Caco-2 (cell line): ENCODE measurements at regions not wholly inside any gene's neighbourhood (a gene's known extent, or its start where the extent isn't known, plus 50 kb on each side); places are given as distances from the start of the nearest gene placed in this dataset.

ENCODE experiments used
- BruUV-seq: library from RNA; stranded (reverse); fragments of 400-500 nt; replicated peaks from 2 replicates; lab custom pipeline; 2021; lab: Mats Ljungman, UMichigan
- CTCF ChIA-PET: fragments of 300-600 bp; sonication (Branson Sonifier 250); formaldehyde crosslinking; loops from one replicate; lab custom pipeline; 2022; ENCODE audit warnings: antibody characterized with exemption; lab: Charles Lee
- POLR2A ChIA-PET: fragments of 300-600 bp; sonication (Branson Sonifier 250); formaldehyde crosslinking; loops from one replicate; lab custom pipeline; 2022; ENCODE audit warnings: antibody characterized with exemption; lab: Charles Lee
- DNase-seq, 2 experiments: peaks; one replicate each; pipeline versions ENCODE4 v3.0.0 to v3.0.0-alpha.2; 2020 to 2022
- H3K27me3 ChIP-seq: replicated peaks from 2 replicates; pipeline ENCODE4 v1.6.0; 2011; ENCODE audit warnings: low read length; ENCODE audit not compliant: control insufficient read depth, insufficient read depth
- H3K36me3 ChIP-seq: 2 replicates; pipeline ENCODE4 v1.5.1; 2011; ENCODE audit warnings: low read length; ENCODE audit not compliant: control insufficient read depth, insufficient read depth
- H3K4me1 ChIP-seq: fragments of 250-450 bp; sonication (Bioruptor Pico); 2 replicates; pipeline ENCODE4 v1.5.1; 2020; ENCODE audit warnings: mild to moderate bottlenecking
- H3K4me3 ChIP-seq: 2 replicates; pipeline ENCODE4 v1.5.1; 2011; ENCODE audit warnings: low read depth, mild to moderate bottlenecking, control low read depth, low read length
- H3K9me3 ChIP-seq: fragments of 250-450 bp; sonication (Bioruptor Pico); 2 replicates; pipeline ENCODE4 v1.5.1; 2020; ENCODE audit warnings: mild to moderate bottlenecking, moderate library complexity
- H3K27ac Mint-ChIP-seq: one replicate; pipeline ENCODE4 v1.8.0; 2022; ENCODE audit warnings: mixed read lengths; ENCODE audit not compliant: unreplicated experiment
- H3K27me3 Mint-ChIP-seq: one replicate; pipeline ENCODE4 v1.8.0; 2022; ENCODE audit warnings: mixed read lengths; ENCODE audit not compliant: insufficient read depth, unreplicated experiment
- H3K36me3 Mint-ChIP-seq: one replicate; pipeline ENCODE4 v1.8.0; 2022; ENCODE audit warnings: mild to moderate bottlenecking, mixed read lengths; ENCODE audit not compliant: insufficient read depth, unreplicated experiment
- H3K4me1 Mint-ChIP-seq: one replicate; pipeline ENCODE4 v1.8.0; 2022; ENCODE audit warnings: low read depth, mixed read lengths; ENCODE audit not compliant: unreplicated experiment
- H3K4me3 Mint-ChIP-seq: one replicate; pipeline ENCODE4 v1.8.0; 2022; ENCODE audit warnings: mild to moderate bottlenecking, moderate library complexity, mixed read lengths; ENCODE audit not compliant: unreplicated experiment
- H3K9me3 Mint-ChIP-seq: one replicate; pipeline ENCODE4 v1.8.0; 2022; ENCODE audit warnings: mixed read lengths; ENCODE audit not compliant: unreplicated experiment
- CTCF ChIP-seq, 2 experiments: fragments of 200-600 bp in 1 of 2; IDR thresholded peaks; 1 replicate in 1 of 2; 2 replicates in 1 of 2; pipeline versions ENCODE4 v1.5.1 to v1.8.0; 2011 to 2022; ENCODE audit warnings: antibody characterized with exemption in 1 of 2, control low read depth in 1 of 2, inconsistent platforms in 1 of 2, low read depth in 1 of 2, low read length in 1 of 2, mild to moderate bottlenecking in 1 of 2, moderate library complexity in 1 of 2; ENCODE audit not compliant: insufficient read depth in 1 of 2, severe bottlenecking in 1 of 2, unreplicated experiment in 1 of 2
- intact Hi-C: fragments of 100-400 bp; cut with micrococcal nuclease; formaldehyde crosslinking; loops from one replicate; pipeline ENCODE4 v1.10.0; 2022; ENCODE audit not compliant: unreplicated experiment

- DNase-seq, result no peak
- H3K9me3 ChIP-seq, result no peaks in the 10 kb centered on the region
- intact Hi-C loops, result loop anchor here (5.0 kb wide), 1 partner anchor 843 kb away; no protein-coding TSS in a partner anchor
- Mint-ChIP-seq H3K4me1 (peaks cover 23% of the 10 kb centered on the region), H3K9me3 (no peaks in the 10 kb centered on the region), H3K27ac (no peak overlapping the region), H3K27me3 (no peaks in the 10 kb centered on the region), H3K4me3 (no peak overlapping the region), H3K36me3 (no peaks in the 10 kb centered on the region)
- no TSS peak for BruUV-seq
- peaks cover 27% of the 10 kb centered on the region for H3K4me1 ChIP-seq
- ChIA-PET CTCF (no interaction called here), POLR2A (no interaction called here)
- no peaks in the 10 kb centered on the region for H3K36me3 ChIP-seq
- H3K27me3 ChIP-seq, result no peaks in the 10 kb centered on the region
- TF ChIP-seq CTCF (IDR thresholded peaks at IDR 0.05; ENCODE audit: insufficient read depth in 1 of 2, low read depth in 1 of 2, low read length in 1 of 2, severe bottlenecking in 1 of 2, unreplicated experiment in 1 of 2), result no peak
- no peak overlapping the region for H3K4me3 ChIP-seq
These were observed 79.9 kb upstream of the SPTLC3 start for GRCh38 chr20:12928755-12929401.

- intact Hi-C loops, result no loop called here
These were observed 72.8 kb upstream of the SPTLC3 start for GRCh38 chr20:12936020-12936419.

GRCh38 chr20:12936524-12936923, 72.2 kb upstream of the SPTLC3 start:
- no peak for TF ChIP-seq CTCF (IDR thresholded peaks at IDR 0.05; ENCODE audit: insufficient read depth in 1 of 2, low read depth in 1 of 2, low read length in 1 of 2, severe bottlenecking in 1 of 2, unreplicated experiment in 1 of 2)
- Mint-ChIP-seq H3K4me1 (peaks cover 11% of the 10 kb centered on the region), H3K27ac (no peak overlapping the region), H3K9me3 (peaks cover 9% of the 10 kb centered on the region), H3K27me3 (no peaks in the 10 kb centered on the region), H3K4me3 (no peak overlapping the region), H3K36me3 (no peaks in the 10 kb centered on the region)
- BruUV-seq, result no TSS peak
- ChIA-PET CTCF (no interaction called here), POLR2A (no interaction called here)
- no peaks in the 10 kb centered on the region for H3K9me3 ChIP-seq
- no peaks in the 10 kb centered on the region for H3K4me1 ChIP-seq
- no peak for DNase-seq
- intact Hi-C loops, result no loop called here
- no peaks in the 10 kb centered on the region for H3K27me3 ChIP-seq
- no peaks in the 10 kb centered on the region for H3K36me3 ChIP-seq
- no peak overlapping the region for H3K4me3 ChIP-seq

More at GRCh38 chr20:12936020-12936419, 72.8 kb upstream of the SPTLC3 start:
- BruUV-seq, result no TSS peak
- no peak for DNase-seq
- CTCF ChIA-PET, result no interaction called here
- H3K27ac Mint-ChIP-seq, result no peak overlapping the region
- H3K4me1 Mint-ChIP-seq, result peaks cover 11% of the 10 kb centered on the region
- Histone ChIP-seq H3K36me3 (no peaks in the 10 kb centered on the region), H3K27me3 (no peaks in the 10 kb centered on the region), H3K9me3 (no peaks in the 10 kb centered on the region), H3K4me3 (no peak overlapping the region), H3K4me1 (no peaks in the 10 kb centered on the region)
- H3K27me3 Mint-ChIP-seq, result no peaks in the 10 kb centered on the region
- no peak overlapping the region for H3K4me3 Mint-ChIP-seq
- POLR2A ChIA-PET, result no interaction called here
- H3K9me3 Mint-ChIP-seq, result peaks cover 9% of the 10 kb centered on the region
- no peak for TF ChIP-seq CTCF (IDR thresholded peaks at IDR 0.05; ENCODE audit: insufficient read depth in 1 of 2, low read depth in 1 of 2, low read length in 1 of 2, severe bottlenecking in 1 of 2, unreplicated experiment in 1 of 2)
- no peaks in the 10 kb centered on the region for H3K36me3 Mint-ChIP-seq
